Smooth muscle cell (in vitro differentiated cells): ENCODE measurements at regions not wholly inside any gene's neighbourhood (a gene's known extent, or its start where the extent isn't known, plus 50 kb on each side); places are given as distances from the start of the nearest gene placed in this dataset.

Experiments used
- DNase-seq: peaks from one replicate; lab custom pipeline; 2025; ENCODE audit not compliant: unreplicated experiment; lab: John Stamatoyannopoulos, UW
- H2AFZ ChIP-seq: fragments of 200-600 bp; sonication (generic); 2 replicates; pipeline ENCODE4 v1.6.0; 2016; ENCODE audit warnings: antibody characterized with exemption, low read depth, mild to moderate bottlenecking
- H3F3A ChIP-seq: fragments of 200-600 bp; sonication (generic); 2 replicates; pipeline ENCODE4 v1.6.0; 2017; ENCODE audit warnings: antibody characterized with exemption, low read depth
- H3K27ac ChIP-seq: fragments of 200-600 bp; sonication (generic); 2 replicates; pipeline ENCODE4 v1.5.1; 2016; ENCODE audit warnings: low read depth, mild to moderate bottlenecking
- H3K27me3 ChIP-seq: fragments of 200-600 bp; sonication (generic); 2 replicates; pipeline ENCODE4 v1.6.1; 2016; ENCODE audit warnings: low read depth, mild to moderate bottlenecking
- H3K36me3 ChIP-seq: fragments of 200-600 bp; sonication (generic); 2 replicates; pipeline ENCODE4 v1.5.1; 2016; ENCODE audit warnings: low read depth
- H3K4me1 ChIP-seq: fragments of 200-600 bp; sonication (generic); 2 replicates; pipeline ENCODE4 v1.5.1; 2016; ENCODE audit warnings: low read depth
- H3K4me2 ChIP-seq: fragments of 200-600 bp; sonication (generic); 2 replicates; pipeline ENCODE4 v1.6.0; 2016; ENCODE audit warnings: mild to moderate bottlenecking
- H3K4me3 ChIP-seq: fragments of 200-600 bp; sonication (generic); 2 replicates; pipeline ENCODE4 v1.5.1; 2016; ENCODE audit warnings: mild to moderate bottlenecking
- H3K79me2 ChIP-seq: fragments of 200-600 bp; sonication (generic); 2 replicates; pipeline ENCODE4 v1.6.0; 2016; ENCODE audit warnings: low read depth, mild to moderate bottlenecking
- H3K9ac ChIP-seq: fragments of 200-600 bp; sonication (generic); 2 replicates; pipeline ENCODE4 v1.6.0; 2016; ENCODE audit warnings: low read depth
- H3K9me3 ChIP-seq: fragments of 200-600 bp; sonication (generic); replicated peaks from 2 replicates; pipeline ENCODE4 v1.5.1; 2016; ENCODE audit warnings: low read depth
- H4K20me1 ChIP-seq: fragments of 200-600 bp; sonication (generic); 2 replicates; pipeline ENCODE4 v1.6.0; 2016; ENCODE audit warnings: low read depth
- WGBS: methylation state at CpG from one replicate; pipeline ENCODE4 v1.1.7; 2016; ENCODE audit warnings: low lambda C conversion rate; 5-methylcytosine and 5-hydroxymethylcytosine counted together
- TF ChIP-seq, protein P1 (sequence below): fragments of 200-600 bp; sonication (generic); IDR thresholded peaks from 2 replicates; pipeline ENCODE4 v1.5.1; 2017; ENCODE audit warnings: borderline replicate concordance, mild to moderate bottlenecking, antibody characterized with exemption; ENCODE audit not compliant: insufficient read depth, poor library complexity, severe bottlenecking

DNA sequence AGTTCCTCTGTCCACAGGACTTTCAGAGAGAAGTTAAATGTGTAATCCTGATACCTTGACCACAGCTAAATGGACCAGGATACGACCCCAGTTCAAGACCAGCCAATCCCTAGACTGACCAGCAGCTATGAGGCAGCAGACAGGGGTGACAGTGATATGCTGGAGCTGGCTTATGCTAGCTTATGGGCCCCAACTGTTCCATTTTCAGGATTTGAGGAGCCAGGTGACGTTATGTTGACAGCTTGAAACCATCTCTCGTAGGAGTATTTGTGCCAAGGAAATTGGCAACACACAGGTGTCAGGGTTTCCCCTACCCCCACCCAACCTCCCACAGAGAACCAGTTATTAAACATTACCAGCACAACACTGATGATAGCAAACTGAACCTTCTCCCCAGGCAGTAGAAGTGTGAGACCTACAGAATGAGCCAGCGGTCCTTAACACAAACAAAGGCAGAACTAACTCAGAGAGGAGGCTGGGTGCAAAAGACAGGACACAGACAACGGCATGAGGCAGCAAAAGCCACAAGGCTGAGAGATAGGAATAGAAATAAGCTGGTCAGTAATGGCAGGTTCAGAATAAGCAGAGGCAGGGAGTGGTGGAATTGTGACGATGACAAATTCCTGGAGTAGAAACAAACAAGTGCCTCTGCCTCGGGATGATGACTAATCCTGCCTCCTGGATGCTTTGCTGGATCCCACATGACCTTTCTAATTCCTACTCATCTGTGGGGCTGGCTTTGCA, 85.6 kb upstream of the CPEB2 start:
- Histone ChIP-seq H3K4me3 (no peak overlapping the region), H3K27ac (peak overlapping the region; percentile 73), H4K20me1 (no peaks in the 10 kb centered on the region), H3K27me3 (no peaks in the 10 kb centered on the region), H3K36me3 (no peaks in the 10 kb centered on the region), H3K9ac (peak overlapping the region; percentile 25), H3K79me2 (no peaks in the 10 kb centered on the region), H3F3A (no peaks in the 10 kb centered on the region), H3K4me1 (peaks cover 4% of the 10 kb centered on the region), H3K4me2 (no peak overlapping the region), H2AFZ (no peak overlapping the region), H3K9me3 (no peaks in the 10 kb centered on the region)
- DNase-seq, result no peak
- 46% methylated on average over 7 of the region's 7 CpGs for WGBS
- TF ChIP-seq, protein P1, sequence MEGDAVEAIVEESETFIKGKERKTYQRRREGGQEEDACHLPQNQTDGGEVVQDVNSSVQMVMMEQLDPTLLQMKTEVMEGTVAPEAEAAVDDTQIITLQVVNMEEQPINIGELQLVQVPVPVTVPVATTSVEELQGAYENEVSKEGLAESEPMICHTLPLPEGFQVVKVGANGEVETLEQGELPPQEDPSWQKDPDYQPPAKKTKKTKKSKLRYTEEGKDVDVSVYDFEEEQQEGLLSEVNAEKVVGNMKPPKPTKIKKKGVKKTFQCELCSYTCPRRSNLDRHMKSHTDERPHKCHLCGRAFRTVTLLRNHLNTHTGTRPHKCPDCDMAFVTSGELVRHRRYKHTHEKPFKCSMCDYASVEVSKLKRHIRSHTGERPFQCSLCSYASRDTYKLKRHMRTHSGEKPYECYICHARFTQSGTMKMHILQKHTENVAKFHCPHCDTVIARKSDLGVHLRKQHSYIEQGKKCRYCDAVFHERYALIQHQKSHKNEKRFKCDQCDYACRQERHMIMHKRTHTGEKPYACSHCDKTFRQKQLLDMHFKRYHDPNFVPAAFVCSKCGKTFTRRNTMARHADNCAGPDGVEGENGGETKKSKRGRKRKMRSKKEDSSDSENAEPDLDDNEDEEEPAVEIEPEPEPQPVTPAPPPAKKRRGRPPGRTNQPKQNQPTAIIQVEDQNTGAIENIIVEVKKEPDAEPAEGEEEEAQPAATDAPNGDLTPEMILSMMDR, result no peak

DNA sequence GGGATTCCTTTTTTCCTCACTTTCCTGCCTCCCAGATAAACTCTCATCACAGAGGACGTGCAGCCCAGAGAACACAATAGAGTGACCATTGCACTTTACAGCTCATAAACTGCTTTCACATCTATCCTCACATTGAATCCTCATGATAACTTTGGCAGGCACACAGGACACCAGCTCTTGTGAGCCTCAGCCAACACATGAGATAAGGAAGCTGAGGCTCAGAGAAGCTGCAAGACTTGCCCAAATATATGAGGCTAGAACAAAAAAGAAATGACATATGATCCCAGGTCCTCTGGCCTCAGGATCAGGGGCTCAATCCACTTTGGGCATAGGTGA, 85.0 kb upstream of the CPEB2 start:
- no peaks in the 10 kb centered on the region for H3F3A ChIP-seq
- H3K27me3 ChIP-seq, result no peaks in the 10 kb centered on the region
- no peak overlapping the region for H2AFZ ChIP-seq
- WGBS, result 0% methylated on average over 1 of the region's 1 CpG
- TF ChIP-seq, protein P1, result no peak
- peaks cover 4% of the 10 kb centered on the region for H3K4me1 ChIP-seq
- H3K4me3 ChIP-seq, result no peak overlapping the region
- H3K9ac ChIP-seq, result no peak overlapping the region
- H3K27ac ChIP-seq, result peak overlapping the region; percentile 52
- no peak overlapping the region for H3K4me2 ChIP-seq
- DNase-seq, result no peak
- no peaks in the 10 kb centered on the region for H3K36me3 ChIP-seq
- no peaks in the 10 kb centered on the region for H4K20me1 ChIP-seq
- H3K79me2 ChIP-seq, result no peaks in the 10 kb centered on the region
- H3K9me3 ChIP-seq, result no peaks in the 10 kb centered on the region

DNA sequence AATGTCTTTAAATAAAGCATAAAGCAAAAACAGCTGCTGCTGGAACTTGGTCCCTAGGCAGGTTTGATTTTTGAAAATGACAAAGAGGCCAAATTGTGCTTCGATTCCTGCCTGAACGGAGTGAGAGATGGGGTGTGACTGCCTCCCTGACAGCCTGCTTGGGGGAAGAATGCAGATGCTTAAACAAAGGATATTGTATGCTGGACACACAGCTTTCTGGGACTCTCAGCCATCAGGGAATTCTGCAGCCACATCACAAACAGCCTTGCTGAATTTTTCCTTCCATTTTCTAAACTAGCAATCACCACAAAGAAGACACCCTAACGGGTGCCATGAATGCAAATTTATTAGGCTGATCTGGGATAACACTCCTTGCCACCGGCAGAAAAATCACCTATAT, 83.9 kb upstream of the CPEB2 start:
- TF ChIP-seq, protein P1, result no peak
- no peak overlapping the region for H3K4me3 ChIP-seq
- H2AFZ ChIP-seq, result no peak overlapping the region
- H3K79me2 ChIP-seq, result no peaks in the 10 kb centered on the region
- WGBS, result 73% methylated on average over 4 of the region's 4 CpGs
- H3F3A ChIP-seq, result no peaks in the 10 kb centered on the region
- no peak overlapping the region for H3K4me2 ChIP-seq
- H3K9me3 ChIP-seq, result no peaks in the 10 kb centered on the region
- peaks cover 4% of the 10 kb centered on the region for H3K4me1 ChIP-seq
- H3K27ac ChIP-seq, result no peak overlapping the region
- H3K9ac ChIP-seq, result no peak overlapping the region
- DNase-seq, result no peak
- no peaks in the 10 kb centered on the region for H4K20me1 ChIP-seq
- no peaks in the 10 kb centered on the region for H3K27me3 ChIP-seq
- no peaks in the 10 kb centered on the region for H3K36me3 ChIP-seq

DNA sequence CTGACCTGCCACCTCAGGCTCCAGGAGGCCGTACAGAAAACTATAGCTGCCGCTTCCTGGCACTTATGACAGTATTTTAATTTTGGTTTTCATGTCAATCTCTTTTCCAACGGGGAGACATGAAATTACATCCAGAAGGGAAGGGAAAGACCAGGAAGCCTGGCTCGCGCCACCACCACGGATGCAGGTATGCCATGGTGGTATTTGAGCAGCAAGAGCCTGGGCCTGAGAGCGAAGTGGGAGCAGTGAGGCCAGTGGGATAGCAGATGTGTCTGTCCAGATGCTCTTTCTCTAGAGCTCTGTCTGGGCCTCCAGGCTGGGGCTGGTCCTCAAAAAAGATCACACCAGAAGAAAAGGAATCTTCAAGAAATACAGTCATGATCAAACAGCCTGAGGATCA, 82.5 kb upstream of the CPEB2 start:
- Histone ChIP-seq H3K79me2 (no peaks in the 10 kb centered on the region), H3K27ac (no peak overlapping the region), H3K27me3 (no peaks in the 10 kb centered on the region), H3K4me2 (no peak overlapping the region), H3K9me3 (no peaks in the 10 kb centered on the region), H3F3A (no peaks in the 10 kb centered on the region), H2AFZ (no peak overlapping the region), H3K4me3 (no peak overlapping the region), H3K9ac (no peak overlapping the region), H4K20me1 (no peaks in the 10 kb centered on the region), H3K4me1 (peaks cover 4% of the 10 kb centered on the region), H3K36me3 (no peaks in the 10 kb centered on the region)
- WGBS, result 95% methylated on average over 7 of the region's 7 CpGs
- TF ChIP-seq, protein P1, result no peak
- no peak for DNase-seq
